ENCODE measurements at regions not wholly inside any gene's neighbourhood (a gene's known extent, or its start where the extent isn't known, plus 50 kb on each side); places are given as distances from the start of the nearest gene placed in this dataset.
A peak's percentile ranks its signal among the peaks of the same experiment; 100 is the strongest.

DNA sequence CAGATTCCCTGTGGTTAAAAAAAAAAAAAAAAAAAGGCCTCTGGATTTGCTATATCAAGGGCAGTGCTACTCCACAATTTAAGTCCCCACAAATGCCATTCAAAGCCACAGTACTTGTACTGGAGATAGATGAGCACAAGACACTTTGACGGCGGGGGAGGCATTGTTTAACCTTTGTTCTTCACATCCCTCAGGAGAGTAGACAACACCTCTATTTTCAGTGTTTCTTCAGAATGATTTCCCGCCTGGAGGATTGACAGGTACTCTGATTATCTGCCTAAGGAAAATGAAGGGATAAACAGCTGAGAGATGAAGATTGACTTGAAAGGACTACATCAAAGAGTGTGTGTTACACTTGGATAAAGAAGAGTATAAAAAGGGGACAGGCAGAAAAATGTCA lies 58.7 kb downstream of the OTOL1 start:
- no peak for DNase-seq

DNA sequence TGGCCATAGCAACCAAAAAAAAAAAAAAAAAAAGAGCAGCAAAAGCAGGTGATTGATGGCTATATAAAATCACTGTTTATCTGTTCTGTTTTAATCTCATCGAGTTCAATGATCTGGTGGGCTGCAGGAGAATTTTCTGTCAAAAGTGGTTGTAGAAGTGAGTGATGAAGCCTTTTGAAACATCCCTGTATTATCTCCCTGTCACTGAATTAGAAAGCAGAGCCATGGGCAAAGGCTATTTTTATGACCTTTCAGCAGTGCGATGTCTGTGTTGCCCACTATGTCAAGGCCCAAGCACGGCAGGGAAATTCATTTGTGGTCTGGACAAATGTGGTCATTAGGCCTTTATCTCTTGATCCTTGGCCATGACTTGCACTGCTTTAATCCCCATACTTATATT lies 59.9 kb downstream of the OTOL1 start:
- no peak for DNase-seq

DNA sequence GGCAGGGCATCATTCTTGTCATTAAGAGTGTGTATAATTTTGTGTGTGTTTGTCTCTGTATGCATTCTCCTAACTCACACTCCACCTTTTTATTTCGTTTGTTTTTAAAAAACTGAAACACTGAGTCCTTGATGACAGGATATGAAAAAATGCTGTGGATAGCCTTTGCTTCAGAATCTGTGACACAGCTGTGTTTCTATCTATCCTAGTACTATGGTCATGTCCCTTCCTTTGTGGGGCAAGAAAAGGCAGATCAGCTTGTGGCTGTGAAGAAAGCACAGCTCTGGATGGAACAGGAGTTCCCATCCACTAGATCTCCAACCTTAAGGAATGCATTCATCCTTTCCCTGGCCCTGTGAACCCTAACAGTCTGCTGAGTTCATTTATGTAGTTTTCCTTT lies 60.3 kb downstream of the OTOL1 start:
- no peak for DNase-seq

DNA sequence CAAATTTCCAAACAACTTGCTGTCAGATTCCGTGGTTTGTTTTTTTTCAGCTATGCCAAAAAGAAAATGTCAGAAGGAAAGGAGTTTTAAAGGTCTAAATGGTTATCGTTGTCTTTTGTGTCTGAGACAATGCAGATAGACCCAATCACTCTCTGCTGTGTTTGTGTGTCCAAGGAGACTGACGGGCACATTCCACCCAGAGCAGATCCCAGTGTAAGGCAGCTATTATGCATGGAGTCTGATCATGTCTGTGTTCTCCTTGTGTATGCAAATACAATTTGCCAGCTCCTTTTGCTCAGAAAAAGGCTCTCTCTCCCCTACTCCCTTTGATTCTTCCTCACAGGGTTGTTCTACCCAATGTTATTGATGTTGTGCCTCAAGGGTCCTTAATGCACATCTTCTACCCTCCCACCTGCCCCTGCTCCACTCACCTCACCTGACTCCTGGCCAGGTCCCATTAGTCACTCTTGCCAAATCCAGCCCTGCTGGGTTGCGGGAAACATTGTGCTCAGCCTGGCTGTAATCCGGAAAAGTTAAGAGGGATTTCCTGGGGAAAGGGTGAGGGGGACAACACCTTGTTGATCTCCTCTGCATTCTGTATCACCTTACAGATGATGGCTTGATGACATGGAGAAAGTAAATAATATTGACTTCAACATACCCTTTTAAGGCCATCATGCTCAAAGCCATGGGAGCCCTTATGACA lies 61.0 kb downstream of the OTOL1 start:
- no peak for DNase-seq

DNA sequence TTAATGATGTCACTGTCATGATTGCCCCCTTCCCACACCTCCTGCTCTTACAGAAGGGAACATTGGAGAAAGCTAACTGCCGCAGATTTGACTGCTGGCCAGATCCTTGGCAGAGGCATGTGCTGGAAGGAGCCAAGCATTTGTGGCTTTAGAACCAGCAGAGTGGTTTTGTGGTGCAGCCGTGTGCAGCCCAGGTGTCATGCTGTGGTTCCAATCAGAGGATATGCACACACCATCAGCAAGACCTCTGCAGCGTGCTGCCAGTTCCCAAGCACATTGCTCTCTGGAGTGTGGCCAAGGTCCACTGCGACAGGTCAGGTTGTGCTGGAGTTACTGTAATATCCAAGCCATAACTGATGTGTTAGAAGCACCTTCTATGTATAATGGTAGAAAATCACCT lies 61.6 kb downstream of the OTOL1 start:
- DNase-seq: no peak

DNA sequence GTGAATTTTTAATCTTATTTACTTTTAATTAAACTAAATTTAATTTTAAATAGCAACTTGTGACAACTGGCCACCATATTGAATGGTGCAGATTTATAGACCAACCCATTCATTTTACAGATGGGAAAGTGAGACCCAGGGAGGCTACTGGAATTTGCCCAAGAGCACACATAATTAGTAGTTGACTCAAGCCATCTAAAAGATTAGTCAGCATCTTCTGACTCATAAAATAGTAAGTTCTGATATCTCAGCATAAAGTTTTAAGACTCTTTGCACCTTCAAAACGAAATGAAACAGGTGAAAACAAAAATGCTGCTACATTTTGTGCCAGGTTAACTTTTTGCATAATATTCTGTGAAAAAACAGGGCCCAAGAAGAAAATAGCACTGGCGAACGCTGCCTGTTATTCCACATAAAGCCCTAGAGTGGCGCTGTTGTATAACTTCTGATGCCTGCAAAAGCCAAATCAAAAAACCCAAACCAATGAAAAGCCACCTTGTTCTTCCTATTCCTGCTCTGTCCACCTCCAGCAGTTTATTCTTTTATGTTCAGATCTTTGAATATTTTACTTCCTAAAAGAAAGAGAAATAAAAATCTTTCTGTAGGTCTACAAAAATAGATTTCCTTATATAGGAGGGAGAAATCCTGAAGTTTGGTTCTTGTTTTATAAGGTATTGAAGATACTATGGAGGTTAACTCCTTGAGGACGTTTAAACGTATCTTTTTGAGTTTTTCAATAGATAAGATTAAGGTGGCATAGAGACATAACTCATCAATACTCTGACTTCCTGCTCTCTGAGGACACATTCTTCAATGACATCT lies 62.8 kb downstream of the OTOL1 start:
- DNase-seq: peak; percentile 22 to 44

DNA sequence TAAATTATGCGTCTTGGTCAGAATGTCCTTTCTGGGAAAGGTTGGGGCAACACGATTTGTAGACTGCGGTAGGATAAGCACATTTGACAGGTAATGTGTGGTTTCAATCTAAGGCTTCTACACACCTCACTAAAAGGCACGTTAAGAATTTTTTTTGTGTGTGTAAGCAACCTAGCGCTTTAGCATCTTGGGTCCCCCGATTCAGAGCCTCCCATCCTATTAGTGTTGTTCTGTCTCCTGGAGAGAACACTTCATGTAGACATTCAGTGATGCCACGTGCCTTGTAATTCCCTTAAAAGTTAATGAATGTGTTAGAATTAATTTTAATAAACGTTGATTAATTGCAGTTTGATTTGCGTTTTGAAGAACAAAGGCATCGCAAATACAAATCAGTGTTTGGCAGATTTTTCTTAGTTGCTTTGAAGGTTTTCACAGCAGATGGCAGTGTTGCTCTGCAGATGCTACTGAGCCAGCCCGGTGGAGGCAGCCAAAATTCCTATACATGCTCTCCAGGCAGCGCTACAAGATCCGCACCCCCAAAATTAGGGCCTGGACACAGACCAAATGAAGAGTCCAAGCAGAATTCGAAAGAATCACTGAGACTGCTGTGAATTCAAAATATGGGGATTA lies 63.5 kb downstream of the OTOL1 start:
- peak; percentile 8 to 45 for DNase-seq

DNA sequence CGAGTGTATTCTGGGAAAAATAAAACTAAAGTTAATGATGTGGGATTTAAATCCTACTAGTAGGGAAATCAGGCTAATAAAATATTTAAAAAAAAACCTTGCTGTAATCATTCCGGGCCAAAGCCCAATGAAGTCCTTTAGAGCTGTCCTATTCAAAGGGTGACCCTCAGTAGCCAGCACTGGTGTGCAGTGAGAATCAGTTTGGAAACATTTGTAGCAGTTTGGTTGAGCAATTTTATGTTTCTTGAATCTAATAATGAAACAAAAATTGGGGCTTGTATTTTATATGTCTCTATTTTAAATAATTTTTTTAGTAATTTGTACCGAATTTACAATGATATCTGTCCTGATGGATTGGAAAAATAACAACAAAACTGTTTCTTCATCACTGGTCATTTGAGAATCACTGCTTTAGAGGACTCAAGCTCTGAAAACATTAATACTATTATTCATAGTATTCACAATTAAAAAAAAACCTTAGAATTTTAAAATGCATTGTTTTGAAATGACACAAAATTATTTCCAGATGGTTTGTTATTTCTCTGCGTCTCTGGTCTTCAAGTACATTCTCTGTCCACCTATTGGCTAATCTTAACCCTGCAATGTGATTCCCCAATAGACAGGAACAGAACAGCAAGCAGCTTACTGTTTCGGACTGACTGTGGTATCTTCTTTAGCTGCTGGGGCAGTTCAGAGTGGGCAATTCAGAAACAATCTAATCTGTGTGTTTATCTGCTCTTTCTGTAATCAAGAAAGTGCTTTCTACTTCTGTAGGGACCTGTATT lies 71.2 kb downstream of the OTOL1 start:
- DNase-seq: no peak

DNA sequence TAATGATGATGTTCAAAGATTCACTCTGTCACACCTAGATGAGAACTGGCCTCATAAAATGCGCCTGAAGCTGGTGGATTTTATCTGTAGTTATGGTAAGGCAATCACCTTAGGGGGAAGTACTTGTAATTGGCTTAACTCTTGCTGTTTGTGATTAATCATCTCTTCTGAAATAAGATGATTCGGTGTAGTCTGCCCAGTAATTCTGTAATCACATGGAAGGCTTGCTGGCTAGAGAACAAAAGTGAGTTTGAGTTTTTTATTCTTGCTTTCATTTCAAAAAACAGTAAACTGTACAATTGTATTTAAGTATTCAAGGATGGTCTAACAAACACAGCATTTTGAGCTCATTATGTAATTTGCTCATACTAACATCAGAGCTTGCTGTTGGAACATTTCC lies 72.1 kb downstream of the OTOL1 start:
- DNase-seq: no peak

DNA sequence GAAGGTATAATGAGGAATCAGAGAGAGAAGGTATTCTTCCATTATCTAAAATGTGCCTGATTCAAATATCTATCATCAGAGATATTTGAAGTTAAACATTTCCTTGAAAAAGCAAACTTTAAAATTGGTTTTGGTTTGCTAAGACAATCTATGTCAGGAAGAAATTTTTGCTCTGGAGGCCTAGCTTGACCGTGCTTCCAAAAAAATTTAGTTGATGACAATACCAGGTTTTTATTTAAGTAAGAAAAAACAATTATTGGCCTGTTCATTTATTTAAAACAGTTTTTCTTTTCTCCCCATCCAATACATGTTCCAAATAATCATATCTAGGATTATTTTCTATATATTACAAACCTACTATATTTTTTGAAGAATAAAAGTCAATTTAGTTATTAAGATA lies 75.3 kb downstream of the OTOL1 start:
- DNase-seq: no peak

DNA sequence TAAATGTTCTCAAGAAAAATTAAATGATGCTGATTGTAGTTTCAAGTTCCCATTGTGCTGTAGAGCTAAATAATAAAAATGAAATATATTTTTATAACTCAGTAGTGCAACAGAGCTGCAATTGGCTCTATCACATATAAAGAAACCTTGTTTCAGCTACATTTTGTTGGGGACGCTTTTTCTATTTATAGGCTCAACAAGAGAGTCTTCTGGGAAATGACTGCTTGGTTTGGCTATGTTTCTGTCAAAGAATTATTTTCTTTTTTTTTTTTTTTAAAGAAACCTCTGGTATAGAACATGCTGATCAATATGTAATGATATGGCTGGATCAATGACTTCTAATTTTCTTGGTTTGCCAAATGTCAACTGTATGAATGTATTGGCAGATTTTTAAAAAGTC lies 76.5 kb downstream of the OTOL1 start:
- DNase-seq: no peak

DNA sequence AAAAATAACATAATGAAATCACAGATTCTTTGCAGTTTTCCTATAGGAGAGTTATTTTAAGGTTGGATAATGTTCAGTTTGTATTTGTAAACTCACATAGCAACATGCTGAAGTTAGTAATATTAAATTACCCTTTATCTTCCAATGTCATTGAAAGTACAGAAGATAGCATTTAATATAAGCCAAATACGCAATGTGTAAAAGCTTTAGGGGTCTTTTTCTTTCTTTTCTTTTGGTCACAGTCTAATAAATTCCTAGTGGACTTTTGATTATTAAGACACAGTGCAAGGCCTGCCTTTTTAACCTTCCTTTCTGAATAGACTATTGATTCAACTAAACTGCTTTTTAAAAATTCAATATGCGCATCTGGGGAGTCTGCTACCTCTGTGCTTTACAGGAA lies 79.3 kb downstream of the OTOL1 start:
- no peak for DNase-seq

DNA sequence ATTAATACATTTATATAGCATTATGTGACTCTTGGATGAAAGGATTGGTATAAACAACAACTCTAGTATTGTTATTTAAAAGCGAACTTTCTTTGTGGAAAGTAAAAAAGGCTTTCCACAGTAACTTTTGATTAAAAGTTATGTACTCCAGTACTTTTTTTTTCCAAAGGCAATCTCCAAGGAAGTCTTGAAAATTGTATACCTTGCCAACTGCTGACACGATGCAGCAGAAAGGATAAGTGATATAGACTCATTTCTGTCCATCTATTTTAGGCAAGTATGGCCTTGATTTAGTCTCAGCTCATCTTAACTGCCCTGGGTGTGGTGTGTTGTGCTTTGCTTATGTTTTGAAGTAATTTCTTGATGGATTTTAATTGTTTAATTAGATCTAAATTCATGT lies 79.7 kb downstream of the OTOL1 start:
- DNase-seq: no peak

DNA sequence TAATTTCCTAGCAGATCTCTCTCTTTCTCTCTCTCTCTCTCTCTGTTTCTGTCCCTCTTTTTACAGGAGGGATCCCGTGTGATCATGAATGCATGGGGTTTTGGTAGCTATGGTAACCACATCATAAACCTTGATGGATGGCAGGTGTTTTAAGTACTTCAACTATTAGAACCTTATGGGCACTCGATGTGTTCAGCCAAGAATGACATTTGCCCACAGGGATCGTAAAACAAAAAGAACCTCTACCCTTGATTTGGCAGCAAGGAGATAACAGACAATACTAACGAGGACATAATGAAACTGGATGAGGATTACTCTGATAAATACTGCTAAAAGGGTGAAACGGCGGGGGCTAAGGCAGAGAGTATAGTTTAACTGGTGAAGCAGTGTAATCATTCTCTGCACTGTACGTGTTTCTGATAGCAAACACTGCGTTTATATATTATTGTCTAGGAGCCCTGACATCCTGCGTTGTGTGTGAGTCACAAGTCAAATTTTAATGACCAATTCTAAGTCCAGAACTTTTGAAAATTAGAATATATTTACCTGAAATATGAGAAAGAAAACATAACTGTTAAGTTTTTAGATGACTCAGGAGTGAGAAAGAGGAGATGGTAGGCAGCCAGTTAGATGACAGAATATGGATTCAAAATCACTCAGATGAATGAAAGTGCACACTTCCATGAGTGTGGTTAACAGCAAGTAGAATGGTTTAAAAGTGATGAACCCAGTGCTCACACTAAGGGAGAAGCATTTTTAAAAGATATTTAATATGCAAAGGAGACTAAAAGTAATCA lies 80.3 kb downstream of the OTOL1 start:
- DNase-seq: no peak

DNA sequence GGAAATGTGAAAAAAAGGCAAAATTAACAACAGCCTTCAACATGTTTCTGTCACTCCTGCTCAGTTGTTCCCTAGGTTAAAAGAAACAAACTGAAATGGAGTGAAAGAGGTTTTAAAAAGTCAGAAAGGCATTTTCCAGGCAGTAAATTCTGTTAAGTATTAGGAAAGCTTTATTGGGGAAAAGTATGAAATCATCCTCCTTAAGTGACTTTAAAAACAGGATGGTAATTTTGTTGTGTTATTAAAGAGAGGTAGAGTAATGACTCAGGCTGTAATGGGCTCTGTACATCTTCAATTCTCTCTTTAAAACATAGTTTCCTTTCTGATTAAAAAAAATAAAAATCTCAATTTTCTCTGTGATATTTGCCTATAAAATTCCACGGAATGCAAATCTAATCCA lies 81.1 kb downstream of the OTOL1 start:
- DNase-seq: no peak

DNA sequence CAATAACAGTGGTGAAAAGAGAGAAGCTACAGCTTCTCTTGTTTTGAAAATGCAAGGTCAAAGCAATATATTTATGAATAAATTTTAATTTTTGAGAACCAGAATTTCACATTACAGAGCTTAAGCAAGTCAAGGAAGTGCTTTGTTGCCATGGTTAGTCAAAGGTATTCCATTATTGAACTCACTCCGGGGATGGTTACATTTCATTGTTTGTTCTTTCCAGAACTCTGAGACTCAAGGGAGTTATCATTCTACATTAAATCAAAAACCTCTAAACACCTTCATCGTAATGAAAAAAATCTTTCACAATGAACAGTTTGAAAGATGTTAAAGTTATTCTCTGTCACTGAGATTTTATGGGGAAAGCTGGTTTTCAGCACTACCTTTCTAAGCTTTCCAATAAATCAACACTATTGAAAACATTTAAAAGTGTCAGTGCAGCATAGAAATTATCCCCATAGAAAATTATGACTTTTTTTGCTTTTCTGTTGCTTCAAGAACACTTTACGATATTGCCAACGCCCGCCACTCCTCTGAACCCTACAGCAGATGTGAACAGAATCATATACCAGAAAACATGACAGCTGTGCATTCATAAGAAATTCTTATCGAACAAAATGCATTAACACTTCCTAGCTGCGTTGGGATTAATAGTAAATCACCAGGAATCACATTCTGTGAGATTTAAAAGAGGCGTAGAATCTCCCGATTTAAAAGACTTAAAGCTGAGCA lies 83.0 kb downstream of the OTOL1 start:
- DNase-seq: no peak

DNA sequence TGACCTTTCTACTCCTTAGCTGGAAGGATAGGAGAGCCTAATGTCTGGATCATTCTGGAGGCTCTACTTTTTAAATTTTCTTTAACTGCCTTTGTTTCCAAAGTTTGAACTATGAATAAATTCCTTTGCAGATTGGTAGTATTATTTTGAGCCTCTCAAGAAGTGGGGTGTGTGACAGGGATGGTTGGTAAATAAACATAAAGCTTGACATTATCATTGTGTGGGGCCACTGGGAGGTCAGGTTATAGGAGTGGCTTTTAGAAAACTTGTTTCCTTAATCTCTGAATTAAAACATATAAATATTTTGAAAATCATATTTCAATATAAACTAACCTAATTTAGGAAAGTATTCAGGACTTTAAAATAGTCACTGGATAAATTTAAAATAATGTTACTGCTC lies 89.3 kb downstream of the OTOL1 start:
- DNase-seq: no peak

DNA sequence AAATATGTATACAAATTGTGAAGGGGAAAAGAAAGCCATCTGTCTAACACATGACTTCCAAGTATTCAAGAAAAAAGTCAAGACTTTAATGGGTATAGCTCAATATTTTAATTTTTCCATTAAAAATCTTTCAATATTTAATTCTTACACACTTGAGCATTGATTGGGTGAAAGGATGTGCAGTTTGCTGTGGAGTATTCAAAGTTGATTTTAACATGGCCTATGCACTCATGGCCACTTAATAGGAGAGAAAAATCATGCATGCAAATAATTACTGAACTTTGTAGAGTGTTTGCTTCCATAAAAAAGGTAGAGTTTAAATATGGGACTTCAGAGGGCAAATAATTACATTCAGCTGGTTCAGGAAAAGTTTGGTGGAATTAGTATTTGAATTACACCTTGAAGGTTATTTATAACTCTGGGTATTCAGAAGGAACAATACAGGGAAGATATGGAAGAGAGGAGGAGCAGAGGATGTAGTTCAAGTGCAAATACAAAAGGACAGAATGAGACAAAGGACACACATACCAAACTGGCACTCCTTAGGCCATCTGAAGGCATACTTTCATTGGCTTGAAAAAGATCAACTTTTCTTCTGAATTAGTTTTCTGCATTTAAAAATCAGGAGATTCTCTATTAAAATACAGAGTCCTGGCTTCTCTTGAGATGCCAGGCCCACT lies 90.1 kb downstream of the OTOL1 start:
- no peak for DNase-seq

DNA sequence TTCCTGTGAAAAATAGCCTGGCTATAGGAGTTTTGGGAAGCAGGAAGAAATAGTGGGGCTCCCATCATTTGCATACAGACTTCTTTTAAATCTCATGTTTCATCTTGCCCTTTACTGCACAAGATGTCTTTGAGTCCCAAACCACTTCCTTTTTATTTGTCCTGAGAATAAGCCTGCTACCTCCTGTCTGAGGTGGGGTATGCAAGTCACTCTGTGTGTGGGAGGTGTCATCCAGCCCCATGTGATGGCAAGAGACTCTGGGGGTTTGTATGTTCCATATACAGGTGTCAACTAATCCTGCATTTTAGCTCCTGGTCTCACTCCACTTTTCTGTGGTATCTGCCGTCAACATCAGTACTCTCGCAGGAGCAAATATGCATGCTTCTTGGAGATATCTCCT lies 102.0 kb downstream of the OTOL1 start:
- DNase-seq: no peak

DNA sequence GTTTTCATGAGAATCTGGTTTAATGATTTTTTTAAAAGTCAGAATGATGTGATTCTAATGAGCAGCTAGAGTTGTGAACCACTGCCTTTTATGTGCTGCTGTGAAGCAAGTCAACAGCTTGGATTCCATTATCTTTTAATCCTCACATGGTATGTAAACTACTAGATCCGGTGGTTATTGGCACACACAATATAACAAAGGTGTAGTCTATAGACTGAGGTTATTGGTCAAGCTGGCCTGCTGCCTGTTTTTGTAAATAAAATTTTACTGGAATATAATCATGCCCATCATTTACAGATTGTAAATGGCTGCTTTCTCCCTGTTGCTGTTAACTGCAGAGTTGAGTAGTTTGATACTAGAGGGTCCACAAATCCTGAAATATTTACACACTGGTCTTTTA lies 103.1 kb downstream of the OTOL1 start:
- no peak for DNase-seq

DNA sequence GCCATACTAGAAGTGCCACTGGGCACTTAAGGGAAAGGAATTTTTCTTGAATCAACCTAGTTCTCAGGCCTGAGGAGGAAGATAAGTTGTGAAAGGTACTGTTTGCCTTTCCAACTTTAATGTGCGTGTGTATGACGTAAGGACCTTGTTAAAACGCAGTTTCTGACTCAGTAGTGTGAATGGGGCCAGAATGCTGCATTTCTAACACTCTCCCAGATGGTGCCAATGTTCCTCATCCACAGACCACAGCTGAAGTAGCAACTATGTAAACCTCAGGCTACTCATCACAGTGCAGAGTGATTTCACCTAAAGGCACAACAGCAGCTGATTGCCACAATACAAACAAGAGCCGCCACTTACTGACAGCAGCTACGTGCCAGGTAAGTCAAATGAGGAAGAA lies 103.6 kb downstream of the OTOL1 start:
- no peak for DNase-seq
